HG03139 (cell line): ENCODE measurements at regions not wholly inside any gene's neighbourhood (a gene's known extent, or its start where the extent isn't known, plus 50 kb on each side); places are given as distances from the start of the nearest gene placed in this dataset.
A peak's percentile ranks its signal among the peaks of the same experiment; 100 is the strongest.

Experiments
- ATAC-seq: cut with Tn5 transposase; IDR thresholded peaks from one replicate; pipeline ENCODE4 v1.9.1; 2021; ENCODE audit not compliant: unreplicated experiment

- ATAC-seq: no peak
Measured at GRCh38 chr6:6376845-6377244, 56.4 kb upstream of the F13A1 start.

GRCh38 chr6:6377621-6378020 lies 57.2 kb upstream of the F13A1 start:
- no peak for ATAC-seq

- ATAC-seq: no peak
Measured at GRCh38 chr6:6379573-6379972, 59.1 kb upstream of the F13A1 start.

- no peak for ATAC-seq
Measured at GRCh38 chr6:6384520-6384919, 64.1 kb upstream of the F13A1 start.

GRCh38 chr6:6386010-6386409 lies 65.5 kb upstream of the F13A1 start:
- no peak for ATAC-seq

- ATAC-seq: peak; percentile 47
Measured at GRCh38 chr6:6390849-6391602, 70.6 kb upstream of the F13A1 start.

GRCh38 chr6:6392214-6393068 lies 72.0 kb upstream of the F13A1 start:
- peak; percentile 70 for ATAC-seq

GRCh38 chr6:6393069-6393529 lies 72.6 kb upstream of the F13A1 start:
- ATAC-seq: peak; percentile 6

GRCh38 chr6:6395581-6396197 lies 75.2 kb upstream of the F13A1 start:
- ATAC-seq: no peak

- ATAC-seq: no peak
Measured at GRCh38 chr6:6397842-6398241, 77.4 kb upstream of the F13A1 start.

GRCh38 chr6:6399568-6399967 lies 79.1 kb upstream of the F13A1 start:
- ATAC-seq: no peak

- no peak for ATAC-seq
Measured at GRCh38 chr6:6401401-6401800, 80.9 kb upstream of the F13A1 start.

GRCh38 chr6:6402006-6402405 lies 81.5 kb upstream of the F13A1 start:
- ATAC-seq: no peak

GRCh38 chr6:6402591-6402990 lies 82.1 kb upstream of the F13A1 start:
- no peak for ATAC-seq

- no peak for ATAC-seq
Measured at GRCh38 chr6:6405031-6405430, 84.6 kb upstream of the F13A1 start.

GRCh38 chr6:6405997-6406714 lies 85.7 kb upstream of the F13A1 start:
- no peak for ATAC-seq

- ATAC-seq: no peak
Measured at GRCh38 chr6:6406715-6407070, 86.2 kb upstream of the F13A1 start.

GRCh38 chr6:6407071-6407741 lies 86.7 kb upstream of the F13A1 start:
- peak; percentile 97 for ATAC-seq

GRCh38 chr6:6409397-6410030 lies 89.1 kb upstream of the F13A1 start:
- no peak for ATAC-seq

- no peak for ATAC-seq
Measured at GRCh38 chr6:6411115-6411514, 90.7 kb upstream of the F13A1 start.
